SK-N-MC (cell line): ENCODE measurements at regions not wholly inside any gene's neighbourhood (a gene's known extent, or its start where the extent isn't known, plus 50 kb on each side); places are given as distances from the start of the nearest gene placed in this dataset.

Experiments
- EZH2 ChIP-seq: fragments of 200-600 bp; sonication (generic); IDR thresholded peaks from one replicate; pipeline ENCODE4 v1.6.1; 2017; ENCODE audit warnings: antibody characterized with exemption
- FOXP2 ChIP-seq: optimal IDR thresholded peaks from 2 replicates; pipeline ENCODE3; 2011; ENCODE audit warnings: mild to moderate bottlenecking, moderate library complexity; ENCODE audit not compliant: insufficient read depth; ENCODE audit errors: extremely low read length, control extremely low read depth
- POLR2AphosphoS5 ChIP-seq: IDR thresholded peaks from 2 replicates; pipeline ENCODE4 v1.6.1; 2012; ENCODE audit warnings: mild to moderate bottlenecking, low read depth, low read length, borderline replicate concordance

DNA sequence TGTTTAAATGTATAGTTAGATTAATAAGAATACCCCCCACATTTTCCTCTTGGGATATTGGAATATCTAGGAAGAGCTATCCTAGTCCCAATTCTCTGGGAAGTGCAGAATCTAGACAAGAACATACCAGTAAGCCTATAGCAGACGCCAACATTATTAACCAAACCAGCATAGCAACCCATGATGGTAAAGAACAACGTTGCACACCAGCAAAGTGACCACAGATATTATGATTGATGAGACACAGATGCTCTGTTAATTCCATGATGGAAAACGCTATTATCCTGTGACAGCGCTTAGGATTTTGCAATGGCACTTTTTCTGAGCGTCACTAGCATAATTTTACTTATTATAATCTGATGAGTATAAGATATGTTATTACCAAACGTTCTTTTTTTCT lies 603.1 kb upstream of the PCDH15 start:
- TF ChIP-seq EZH2: no peak
- TF ChIP-seq POLR2AphosphoS5: no peak
- no peak for TF ChIP-seq FOXP2
